H9 (cell line): ENCODE measurements at regions not wholly inside any gene's neighbourhood (a gene's known extent, or its start where the extent isn't known, plus 50 kb on each side); places are given as distances from the start of the nearest gene placed in this dataset.

Experiments used
- DNase-seq: peaks from one replicate; pipeline ENCODE4 v3.0.0-alpha.2; 2017
- H2AFZ ChIP-seq: one replicate; pipeline ENCODE4 v1.6.1; 2013; ENCODE audit warnings: mild to moderate bottlenecking, low read length, control low read depth, moderate library complexity
- H2AK5ac ChIP-seq: 2 replicates; pipeline ENCODE4 v1.6.1; 2013; ENCODE audit warnings: low read length, control low read depth, mixed read lengths; ENCODE audit not compliant: insufficient read length
- H2BK120ac ChIP-seq: one replicate; pipeline ENCODE4 v1.6.1; 2013; ENCODE audit warnings: low read depth, mild to moderate bottlenecking, low read length, control low read depth, inconsistent platforms; ENCODE audit not compliant: poor library complexity, severe bottlenecking
- H2BK12ac ChIP-seq: 2 replicates; pipeline ENCODE4 v1.6.1; 2013; ENCODE audit warnings: low read length, control low read depth, mixed read lengths, low read depth; ENCODE audit not compliant: insufficient read length
- H2BK15ac ChIP-seq: 2 replicates; pipeline ENCODE4 v1.6.1; 2013; ENCODE audit warnings: low read depth, low read length, control low read depth
- H2BK20ac ChIP-seq: one replicate; pipeline ENCODE4 v1.6.1; 2013; ENCODE audit warnings: low read depth, mild to moderate bottlenecking, low read length, control low read depth, inconsistent platforms; ENCODE audit not compliant: poor library complexity, severe bottlenecking
- H2BK5ac ChIP-seq: 2 replicates; pipeline ENCODE4 v1.6.1; 2013; ENCODE audit warnings: low read length, control low read depth, mixed read lengths; ENCODE audit not compliant: insufficient read length
- H3K14ac ChIP-seq: 2 replicates; pipeline ENCODE4 v1.6.1; 2013; ENCODE audit warnings: low read length, control low read depth; ENCODE audit not compliant: insufficient read depth
- H3K18ac ChIP-seq: 2 replicates; pipeline ENCODE4 v1.6.1; 2013; ENCODE audit warnings: low read depth, mild to moderate bottlenecking, mixed read lengths, low read length, control low read depth; ENCODE audit not compliant: insufficient read length
- H3K23ac ChIP-seq: 2 replicates; pipeline ENCODE4 v1.6.1; 2013; ENCODE audit warnings: low read length, control low read depth, mixed read lengths, low read depth; ENCODE audit not compliant: insufficient read length
- H3K23me2 ChIP-seq: 2 replicates; pipeline ENCODE4 v1.6.1; 2013; ENCODE audit warnings: low read depth, mild to moderate bottlenecking, mixed read lengths, low read length, control low read depth; ENCODE audit not compliant: insufficient read length, poor library complexity, severe bottlenecking
- H3K27ac ChIP-seq: 2 replicates; pipeline ENCODE4 v1.5.1; 2013; ENCODE audit warnings: low read length, control low read depth, mixed read lengths, low read depth; ENCODE audit not compliant: insufficient read length
- H3K27me3 ChIP-seq: 2 replicates; pipeline ENCODE4 v1.6.1; 2013; ENCODE audit warnings: low read length, control low read depth, inconsistent platforms; ENCODE audit not compliant: insufficient read depth
- H3K4ac ChIP-seq: 2 replicates; pipeline ENCODE4 v1.6.1; 2013; ENCODE audit warnings: low read depth, mild to moderate bottlenecking, control low read depth, inconsistent platforms, low read length, moderate library complexity
- H3K4me1 ChIP-seq: 2 replicates; pipeline ENCODE4 v1.6.1; 2013; ENCODE audit warnings: low read length, control low read depth, inconsistent platforms; ENCODE audit not compliant: insufficient read depth
- H3K4me2 ChIP-seq: 2 replicates; pipeline ENCODE4 v1.6.1; 2013; ENCODE audit warnings: low read length, control low read depth, mixed read lengths; ENCODE audit not compliant: insufficient read length, insufficient read depth
- H3K56ac ChIP-seq: 2 replicates; pipeline ENCODE4 v1.6.1; 2013; ENCODE audit warnings: low read depth, mild to moderate bottlenecking, mixed read lengths, low read length, control low read depth; ENCODE audit not compliant: insufficient read length
- H3K79me1 ChIP-seq: 2 replicates; pipeline ENCODE4 v1.6.1; 2013; ENCODE audit warnings: low read depth, mild to moderate bottlenecking, moderate library complexity, low read length, control low read depth, inconsistent platforms; ENCODE audit not compliant: insufficient read depth, poor library complexity, severe bottlenecking
- H3K79me2 ChIP-seq: 2 replicates; pipeline ENCODE4 v1.6.1; 2013; ENCODE audit warnings: low read length, control low read depth, inconsistent platforms; ENCODE audit not compliant: insufficient read depth
- H3K9ac ChIP-seq: 2 replicates; pipeline ENCODE4 v1.6.1; 2013; ENCODE audit warnings: low read length, control low read depth, mixed read lengths; ENCODE audit not compliant: insufficient read length; ENCODE audit errors: extremely low read depth
- H3K9me3 ChIP-seq: one replicate; pipeline ENCODE4 v1.6.1; 2013; ENCODE audit warnings: low read depth, low read length, inconsistent platforms; ENCODE audit not compliant: control insufficient read depth
- H3T11ph ChIP-seq: one replicate; pipeline ENCODE4 v1.6.1; 2013; ENCODE audit warnings: mild to moderate bottlenecking, low read length, control low read depth, inconsistent platforms
- H4K20me1 ChIP-seq: one replicate; pipeline ENCODE4 v1.6.1; 2013; ENCODE audit not compliant: control insufficient read depth, insufficient read length, insufficient read depth
- H4K5ac ChIP-seq: 2 replicates; pipeline ENCODE4 v1.6.1; 2013; ENCODE audit warnings: low read depth, mild to moderate bottlenecking, mixed read lengths, low read length, control low read depth; ENCODE audit not compliant: insufficient read length
- H4K8ac ChIP-seq: replicated peaks from 2 replicates; pipeline ENCODE4 v1.6.1; 2013; ENCODE audit warnings: low read length, control low read depth, mixed read lengths, low read depth; ENCODE audit not compliant: insufficient read length
- H4K91ac ChIP-seq: 2 replicates; pipeline ENCODE4 v1.6.1; 2013; ENCODE audit warnings: low read depth, mild to moderate bottlenecking, moderate library complexity, mixed read lengths, low read length, control low read depth; ENCODE audit not compliant: insufficient read length
- H3K27ac Mint-ChIP-seq, 3 experiments: 2 replicates in 2 of 3; 3 replicates in 1 of 3; pipeline ENCODE4 v1.8.0; 2020 to 2021; ENCODE audit warnings: mixed read lengths in 3 of 3, mild to moderate bottlenecking in 1 of 3, moderate library complexity in 1 of 3
- H3K27me3 Mint-ChIP-seq: 2 replicates; pipeline ENCODE4 v1.8.0; 2021; ENCODE audit warnings: low read depth, mild to moderate bottlenecking, moderate library complexity, mixed read lengths
- H3K36me3 Mint-ChIP-seq, 3 experiments: 2 replicates in 2 of 3; 3 replicates in 1 of 3; pipeline ENCODE4 v1.8.0; 2020 to 2021; ENCODE audit warnings: low read depth in 3 of 3, mixed read lengths in 3 of 3; ENCODE audit not compliant: insufficient read depth in 1 of 3
- H3K4me1 Mint-ChIP-seq, 2 experiments: 2 replicates each; pipeline ENCODE4 v1.8.0; 2020; ENCODE audit warnings: mixed read lengths in 2 of 2
- H3K4me3 Mint-ChIP-seq, 2 experiments: 2 replicates in 1 of 2; 3 replicates in 1 of 2; pipeline ENCODE4 v1.8.0; 2020 to 2021; ENCODE audit warnings: mild to moderate bottlenecking in 2 of 2, mixed read lengths in 2 of 2, moderate library complexity in 1 of 2
- H3K9me3 Mint-ChIP-seq, 2 experiments: 2 replicates in 1 of 2; 3 replicates in 1 of 2; pipeline ENCODE4 v1.8.0; 2020; ENCODE audit warnings: mild to moderate bottlenecking in 2 of 2, mixed read lengths in 2 of 2, moderate library complexity in 1 of 2
- CTCF ChIP-seq: fragments of 200-600 bp; sonication (generic); conservative IDR thresholded peaks from 3 replicates; pipeline ENCODE4 v1.8.0; 2021; ENCODE audit warnings: antibody characterized with exemption, mild to moderate bottlenecking
- WGBS: extraction: QIAGEN DNeasy Blood & Tissue Kit; methylation state at CpG from one replicate; pipeline ENCODE4 v1.1.7; 2013; ENCODE audit warnings: missing lambda C conversion rate, low lambda C conversion rate, mixed read lengths; ENCODE audit not compliant: insufficient read length; ENCODE audit errors: extremely low coverage; 5-methylcytosine and 5-hydroxymethylcytosine counted together

- no peaks in the 10 kb centered on the region; a peak in 1 of 7 replicates for H3K36me3 Mint-ChIP-seq
- no peak overlapping the region for H2BK5ac ChIP-seq
- H3K27me3 ChIP-seq = no peaks in the 10 kb centered on the region
- no peak overlapping the region for H2AK5ac ChIP-seq
- H4K8ac ChIP-seq = no peak overlapping the region
- no peak overlapping the region for H2BK12ac ChIP-seq
- no peaks in the 10 kb centered on the region for H4K20me1 ChIP-seq
- no peak overlapping the region for H3K14ac ChIP-seq
- H3K79me2 ChIP-seq = no peaks in the 10 kb centered on the region
- H3K4me1 Mint-ChIP-seq = 0 out of 4 replicates have a peak, but pooled peaks cover 0 to 4% of the 10 kb centered on the region in 2 experiments
- H4K5ac ChIP-seq = no peak overlapping the region
- peaks cover 2% of the 10 kb centered on the region; the same call in 1 of the 2 replicates for H3K27me3 Mint-ChIP-seq
- WGBS = no CpG with 5 or more reads among the region's 5 CpGs
- H4K91ac ChIP-seq = no peak overlapping the region
- no peak overlapping the region for H3K56ac ChIP-seq
- no peaks in the 10 kb centered on the region for H3K79me1 ChIP-seq
- no peaks in the 10 kb centered on the region for H3K9me3 ChIP-seq
- no peak overlapping the region for H3K4me2 ChIP-seq
- no peak overlapping the region for H2BK15ac ChIP-seq
- no peaks in the 10 kb centered on the region for H3K4me1 ChIP-seq
- TF ChIP-seq CTCF = no peak
- no peak overlapping the region for H3K4me3 Mint-ChIP-seq
- H2BK120ac ChIP-seq = no peak overlapping the region
- no peak overlapping the region for H3K18ac ChIP-seq
- H2AFZ ChIP-seq = no peak overlapping the region
- H3K9ac ChIP-seq = no peak overlapping the region
- H3T11ph ChIP-seq = no peak overlapping the region
- H3K27ac Mint-ChIP-seq = no peak overlapping the region; a peak in 1 of 7 replicates
- H3K4ac ChIP-seq = no peak overlapping the region
- H3K23ac ChIP-seq = no peak overlapping the region
- H2BK20ac ChIP-seq = no peak overlapping the region
- no peaks in the 10 kb centered on the region; a peak in 1 of 5 replicates for H3K9me3 Mint-ChIP-seq
- no peaks in the 10 kb centered on the region for H3K23me2 ChIP-seq
- no peak overlapping the region for H3K27ac ChIP-seq
- DNase-seq = no peak
Observed at GRCh38 chr2:15708161-15708560, 116.5 kb downstream of the DDX1 start.
